PFSK-1 (cell line): ENCODE measurements at regions not wholly inside any gene's neighbourhood (a gene's known extent, or its start where the extent isn't known, plus 50 kb on each side); places are given as distances from the start of the nearest gene placed in this dataset.

Source experiments
- FOXP2 ChIP-seq: optimal IDR thresholded peaks from 2 replicates; pipeline ENCODE3; 2011; ENCODE audit warnings: borderline replicate concordance, control low read depth, inconsistent platforms; ENCODE audit not compliant: insufficient read depth; ENCODE audit errors: extremely low read length, extremely low read depth
- POLR2AphosphoS5 ChIP-seq: IDR thresholded peaks from 2 replicates; pipeline ENCODE4 v1.6.1; 2012; ENCODE audit warnings: low read depth, mild to moderate bottlenecking, control low read depth, low read length, moderate library complexity
- SIN3A ChIP-seq: IDR thresholded peaks from 2 replicates; pipeline ENCODE4 v1.6.1; 2012; ENCODE audit warnings: mild to moderate bottlenecking, low read length, moderate library complexity, borderline replicate concordance; ENCODE audit not compliant: insufficient read depth
- TAF1 ChIP-seq: IDR thresholded peaks from 2 replicates; pipeline ENCODE4 v1.6.1; 2012; ENCODE audit warnings: low read length, control low read depth, borderline replicate concordance; ENCODE audit not compliant: insufficient read depth
- TF ChIP-seq, protein P1 (sequence below), 2 experiments: IDR thresholded peaks; 2 replicates each; pipeline versions ENCODE4 v1.6.1 to v1.8.0; 2011 to 2012; ENCODE audit warnings: low read depth in 2 of 2, low read length in 2 of 2, control low read depth in 1 of 2, inconsistent platforms in 1 of 2, mild to moderate bottlenecking in 1 of 2, moderate library complexity in 1 of 2; ENCODE audit not compliant: insufficient read depth in 1 of 2

DNA sequence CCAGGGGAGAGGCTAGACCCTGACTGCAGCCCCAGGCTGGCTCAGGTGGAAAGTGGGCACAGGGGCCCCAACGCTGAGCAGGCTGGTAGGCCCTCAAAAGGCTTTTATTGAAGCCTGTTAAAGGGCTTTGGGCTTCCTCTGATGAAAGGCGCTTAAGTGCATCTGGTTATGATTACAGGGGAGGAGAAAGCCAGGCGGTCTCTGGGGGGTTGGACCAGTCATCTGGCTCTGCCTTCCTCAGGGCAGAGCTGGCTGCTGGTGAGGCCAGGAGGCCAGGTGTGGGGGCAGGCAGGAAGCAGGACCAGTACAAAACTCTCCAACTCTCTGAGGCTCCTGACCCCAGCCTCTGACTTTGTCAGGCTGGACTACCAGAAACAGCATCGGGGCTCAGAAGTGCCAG lies 68.8 kb upstream of the BCOR start:
- TF ChIP-seq SIN3A (no peak), POLR2AphosphoS5 (no peak)

DNA sequence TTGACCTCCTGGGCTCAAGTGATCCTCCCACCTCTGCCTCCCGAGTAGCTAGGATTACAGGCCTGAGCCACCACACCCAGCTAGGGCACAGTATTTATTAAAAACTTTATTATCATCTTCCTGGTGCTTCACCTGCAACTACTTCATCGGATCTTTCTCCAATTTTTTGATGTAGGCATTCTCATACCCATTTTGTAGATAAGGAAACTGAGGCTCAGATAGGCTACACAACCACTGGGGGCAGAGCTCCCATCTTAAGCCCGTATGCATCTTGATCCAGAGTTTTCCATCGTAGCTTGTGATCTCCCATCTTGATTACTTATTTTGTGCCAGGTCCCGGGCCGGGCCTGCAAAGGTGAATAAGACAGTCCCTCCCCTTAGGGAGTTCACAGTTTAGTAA lies 68.1 kb upstream of the BCOR start:
- TF ChIP-seq TAF1: no peak
- TF ChIP-seq, protein P1, sequence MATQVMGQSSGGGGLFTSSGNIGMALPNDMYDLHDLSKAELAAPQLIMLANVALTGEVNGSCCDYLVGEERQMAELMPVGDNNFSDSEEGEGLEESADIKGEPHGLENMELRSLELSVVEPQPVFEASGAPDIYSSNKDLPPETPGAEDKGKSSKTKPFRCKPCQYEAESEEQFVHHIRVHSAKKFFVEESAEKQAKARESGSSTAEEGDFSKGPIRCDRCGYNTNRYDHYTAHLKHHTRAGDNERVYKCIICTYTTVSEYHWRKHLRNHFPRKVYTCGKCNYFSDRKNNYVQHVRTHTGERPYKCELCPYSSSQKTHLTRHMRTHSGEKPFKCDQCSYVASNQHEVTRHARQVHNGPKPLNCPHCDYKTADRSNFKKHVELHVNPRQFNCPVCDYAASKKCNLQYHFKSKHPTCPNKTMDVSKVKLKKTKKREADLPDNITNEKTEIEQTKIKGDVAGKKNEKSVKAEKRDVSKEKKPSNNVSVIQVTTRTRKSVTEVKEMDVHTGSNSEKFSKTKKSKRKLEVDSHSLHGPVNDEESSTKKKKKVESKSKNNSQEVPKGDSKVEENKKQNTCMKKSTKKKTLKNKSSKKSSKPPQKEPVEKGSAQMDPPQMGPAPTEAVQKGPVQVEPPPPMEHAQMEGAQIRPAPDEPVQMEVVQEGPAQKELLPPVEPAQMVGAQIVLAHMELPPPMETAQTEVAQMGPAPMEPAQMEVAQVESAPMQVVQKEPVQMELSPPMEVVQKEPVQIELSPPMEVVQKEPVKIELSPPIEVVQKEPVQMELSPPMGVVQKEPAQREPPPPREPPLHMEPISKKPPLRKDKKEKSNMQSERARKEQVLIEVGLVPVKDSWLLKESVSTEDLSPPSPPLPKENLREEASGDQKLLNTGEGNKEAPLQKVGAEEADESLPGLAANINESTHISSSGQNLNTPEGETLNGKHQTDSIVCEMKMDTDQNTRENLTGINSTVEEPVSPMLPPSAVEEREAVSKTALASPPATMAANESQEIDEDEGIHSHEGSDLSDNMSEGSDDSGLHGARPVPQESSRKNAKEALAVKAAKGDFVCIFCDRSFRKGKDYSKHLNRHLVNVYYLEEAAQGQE (IDR thresholded peaks at IDR 0.05; ENCODE audit: insufficient read depth in 1 of 2, low read depth in 2 of 2, low read length in 2 of 2): no peak

GRCh38 chrX:40165206-40165605 lies 67.4 kb upstream of the BCOR start:
- no peak for TF ChIP-seq TAF1
- TF ChIP-seq SIN3A: no peak
- no peak for TF ChIP-seq POLR2AphosphoS5

- no peak for TF ChIP-seq SIN3A
- no peak for TF ChIP-seq POLR2AphosphoS5
- no peak for TF ChIP-seq FOXP2
- TF ChIP-seq TAF1: no peak
- TF ChIP-seq, protein P1 (IDR thresholded peaks at IDR 0.05; ENCODE audit: insufficient read depth in 1 of 2, low read depth in 2 of 2, low read length in 2 of 2): no peak
These were observed 67.0 kb upstream of the BCOR start for GRCh38 chrX:40164751-40165150.

GRCh38 chrX:40158036-40158706 lies 60.4 kb upstream of the BCOR start:
- TF ChIP-seq, protein P1 (IDR thresholded peaks at IDR 0.05; ENCODE audit: insufficient read depth in 1 of 2, low read depth in 2 of 2, low read length in 2 of 2): no peak
- TF ChIP-seq TAF1 (no peak), SIN3A (no peak), POLR2AphosphoS5 (no peak), FOXP2 (no peak)

DNA sequence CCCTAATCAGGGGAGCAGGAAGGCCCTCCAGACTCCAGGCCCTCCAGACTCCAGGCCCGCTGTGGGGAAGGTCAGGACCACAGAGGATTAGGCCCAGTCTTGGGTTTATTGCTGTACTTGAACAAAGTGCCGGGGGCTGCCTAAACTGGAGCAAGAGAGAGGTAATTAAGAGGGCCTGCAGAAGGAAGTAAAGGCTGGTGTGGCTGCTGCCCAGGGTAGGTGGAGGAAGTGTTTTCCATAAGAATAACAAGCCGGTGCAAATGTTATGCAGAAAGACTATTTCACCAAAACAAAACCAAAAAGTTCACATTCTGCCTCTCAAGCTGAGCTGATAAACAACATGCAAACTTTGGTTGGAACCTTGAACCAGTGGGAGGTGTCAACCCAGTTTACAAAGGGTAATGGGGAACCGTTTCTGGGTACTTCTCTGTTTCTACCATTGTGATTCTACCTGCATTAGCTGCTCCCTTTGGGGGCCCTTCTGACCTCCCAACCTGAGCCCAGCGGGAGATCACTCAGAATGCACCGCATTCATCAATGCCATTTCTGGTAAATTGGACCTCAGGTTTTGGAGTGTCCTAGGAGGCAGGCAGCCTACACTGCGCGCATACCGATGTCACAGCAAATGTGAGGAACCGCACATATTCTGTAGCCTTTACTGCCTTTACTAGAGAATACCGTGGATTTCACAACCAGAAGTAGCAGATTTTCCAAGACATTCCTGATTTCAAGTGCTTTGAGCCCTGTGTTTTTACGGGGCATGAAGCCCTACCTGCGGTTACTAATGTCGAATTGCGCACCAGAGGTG lies 59.7 kb upstream of the BCOR start:
- TF ChIP-seq FOXP2 (no peak), TAF1 (no peak), SIN3A (no peak), POLR2AphosphoS5 (no peak)
- TF ChIP-seq, protein P1 (IDR thresholded peaks at IDR 0.05; ENCODE audit: insufficient read depth in 1 of 2, low read depth in 2 of 2, low read length in 2 of 2): no peak
